Heart left ventricle (tissue), 13 donors: ENCODE measurements at regions not wholly inside any gene's neighbourhood (a gene's known extent, or its start where the extent isn't known, plus 50 kb on each side); places are given as distances from the start of the nearest gene placed in this dataset.

Experiments
- CTCF ChIP-seq, 12 donors: fragments of 200-600 bp; sonication (generic) in 4 of 12; IDR thresholded peaks; one replicate each; pipeline versions ENCODE4 v1.5.0 to v1.8.0; 2018 to 2022; ENCODE audit warnings: antibody characterized with exemption in 12 of 12, mild to moderate bottlenecking in 5 of 12
- POLR2A ChIP-seq, 2 donors: fragments of 450-650 bp; IDR thresholded peaks; one replicate each; pipeline ENCODE4 v1.6.1; 2017; ENCODE audit warnings: antibody characterized with exemption in 2 of 2, mild to moderate bottlenecking in 2 of 2, moderate library complexity in 2 of 2
- donor health status: ischemic (EF 13 %, LVEDD 7.1; RV severe dilation, severe dysfunction).
- donor health status: DM: no; HTN: yes; CAD: no.
- donor health status: DM: no; HTN: no; CAD: no.
- donor health status: ischemic (EF 25% LVEDD 6.9; RV normal size, moderate dysfunction).
- donor health status: ischemic (EF 25% LVEDD 5.7; RV mildly dilated, moderate dysfunction).
- donor health status: ischemic (EF 35%, LVEDD 5.7; RV mildly dilated, moderate dysfunction).
- donor health status: nonischemic (EF 11% LVEDD 7.7; RV severe dilation, severe dysfunction).
- donor health status: DM: yes; HTN: yes; CAD: no.
- donor health status: PGD.
- donor health status: ischemic (EF 29% LVEDD 5.4; RV normal size, mild dysfunction).
- donor health status: nonischemic (EF 23%, LVEDD 6.1; RV moderate dilation, normal function).

- TF ChIP-seq POLR2A (IDR thresholded peaks at IDR 0.05): no peak
- TF ChIP-seq CTCF (IDR thresholded peaks at IDR 0.05): no peak
Observed at GRCh38 chrX:11976663-11977062, 161.6 kb upstream of the FRMPD4 start.
